ENCODE measurements at regions not wholly inside any gene's neighbourhood (a gene's known extent, or its start where the extent isn't known, plus 50 kb on each side); places are given as distances from the start of the nearest gene placed in this dataset.

GRCh38 chr1:68291688-68292384 is 59.5 kb upstream of the WLS start:
- TF ChIP-seq CTCF (conservative IDR thresholded peaks at IDR 0.05; ENCODE audit: low read depth, low read length) (no peak), POLR2A (IDR thresholded peaks at IDR 0.05; ENCODE audit: low read depth, low read length) (no peak), ELK1 (IDR thresholded peaks at IDR 0.05; ENCODE audit: borderline replicate concordance, low read depth, low read length) (no peak), USF2 (IDR thresholded peaks at IDR 0.05; ENCODE audit: low read depth, low read length) (no peak)

Data from IMR-90 (cell line).